Astrocyte (in vitro differentiated cells and primary cell): ENCODE measurements at regions not wholly inside any gene's neighbourhood (a gene's known extent, or its start where the extent isn't known, plus 50 kb on each side); places are given as distances from the start of the nearest gene placed in this dataset.

Source experiments
- DNase-seq: peaks from one replicate; pipeline ENCODE4 v3.0.0-alpha.2; 2010; ENCODE audit warnings: low read depth
- FAIRE-seq: peaks from 2 replicates; lab custom pipeline; 2011; peaks lifted over from hg19 to GRCh38; lab: Jason Lieb, UNC
- H2AFZ ChIP-seq: 2 replicates; pipeline ENCODE4 v1.6.0; 2012; ENCODE audit warnings: low read depth, low read length, inconsistent platforms
- H3K27ac ChIP-seq: 2 replicates; pipeline ENCODE4 v1.5.1; 2011; ENCODE audit warnings: low read depth, low read length, inconsistent platforms
- H3K27me3 ChIP-seq: 2 replicates; pipeline ENCODE4 v1.6.0; 2011; ENCODE audit warnings: low read length, inconsistent platforms; ENCODE audit not compliant: insufficient read depth
- H3K36me3 ChIP-seq: 2 replicates; pipeline ENCODE4 v1.5.1; 2011; ENCODE audit warnings: low read length, inconsistent platforms; ENCODE audit not compliant: insufficient read depth
- H3K4me1 ChIP-seq: 2 replicates; pipeline ENCODE4 v1.5.1; 2011; ENCODE audit warnings: low read length, inconsistent platforms; ENCODE audit not compliant: insufficient read depth
- H3K4me2 ChIP-seq: 2 replicates; pipeline ENCODE4 v1.6.0; 2012; ENCODE audit warnings: low read length, inconsistent platforms
- H3K4me3 ChIP-seq: 2 replicates; pipeline ENCODE4 v1.5.1; 2011; ENCODE audit warnings: low read depth, mild to moderate bottlenecking, low read length, inconsistent platforms; ENCODE audit not compliant: insufficient read depth
- H3K79me2 ChIP-seq: 2 replicates; pipeline ENCODE4 v1.6.0; 2012; ENCODE audit warnings: mild to moderate bottlenecking, low read length, inconsistent platforms; ENCODE audit not compliant: insufficient read depth
- H3K9ac ChIP-seq: 2 replicates; pipeline ENCODE4 v1.6.0; 2012; ENCODE audit warnings: mild to moderate bottlenecking, low read length, inconsistent platforms
- H3K9me3 ChIP-seq: 2 replicates; pipeline ENCODE4 v1.5.1; 2012; ENCODE audit warnings: low read depth, mild to moderate bottlenecking, low read length, inconsistent platforms; ENCODE audit not compliant: insufficient read depth
- H4K20me1 ChIP-seq: 2 replicates; pipeline ENCODE4 v1.6.0; 2012; ENCODE audit warnings: low read length, inconsistent platforms; ENCODE audit not compliant: insufficient read depth
- H3K27ac Mint-ChIP-seq: one replicate; pipeline ENCODE4 v1.8.0; 2021; ENCODE audit warnings: mild to moderate bottlenecking, mixed read lengths; ENCODE audit not compliant: unreplicated experiment
- H3K27me3 Mint-ChIP-seq: one replicate; pipeline ENCODE4 v1.8.0; 2021; ENCODE audit warnings: low read depth, mixed read lengths; ENCODE audit not compliant: unreplicated experiment
- H3K36me3 Mint-ChIP-seq: one replicate; pipeline ENCODE4 v1.8.0; 2021; ENCODE audit warnings: low read depth, mixed read lengths; ENCODE audit not compliant: unreplicated experiment
- H3K4me1 Mint-ChIP-seq: one replicate; pipeline ENCODE4 v1.8.0; 2021; ENCODE audit warnings: low read depth, mixed read lengths; ENCODE audit not compliant: unreplicated experiment
- H3K4me3 Mint-ChIP-seq: one replicate; pipeline ENCODE4 v1.8.0; 2021; ENCODE audit warnings: mild to moderate bottlenecking, moderate library complexity, mixed read lengths; ENCODE audit not compliant: unreplicated experiment
- H3K9me3 Mint-ChIP-seq: one replicate; pipeline ENCODE4 v1.8.0; 2021; ENCODE audit warnings: mild to moderate bottlenecking, mixed read lengths; ENCODE audit not compliant: unreplicated experiment
- EZH2 ChIP-seq: IDR thresholded peaks from 2 replicates; pipeline ENCODE4 v1.6.1; 2012; ENCODE audit warnings: mild to moderate bottlenecking, low read length, inconsistent platforms; ENCODE audit not compliant: insufficient read depth
- TF ChIP-seq, protein P1 (sequence below): IDR thresholded peaks from 2 replicates; pipeline ENCODE4 v1.5.1; 2011; ENCODE audit warnings: low read depth, mild to moderate bottlenecking, inconsistent platforms, low read length, moderate library complexity; ENCODE audit not compliant: insufficient read depth

DNA sequence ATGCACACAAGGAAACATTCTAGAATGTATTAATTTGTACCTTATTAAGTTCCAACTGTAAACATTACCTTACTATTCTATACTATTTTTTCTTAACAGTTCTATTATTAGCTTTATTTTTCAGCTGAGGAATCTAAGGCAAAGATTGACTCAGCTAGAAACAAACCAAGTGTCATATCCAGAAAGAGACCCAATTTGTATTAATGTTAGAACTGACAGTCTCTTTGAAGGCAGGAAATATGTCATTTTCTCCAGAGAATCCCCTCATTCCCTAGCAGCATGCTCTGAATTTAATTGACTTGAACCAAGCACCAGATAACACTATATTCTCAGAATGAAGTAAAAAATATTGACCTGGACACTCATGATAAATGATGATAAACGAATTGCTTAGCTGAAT is 81.4 kb upstream of the PLPPR5 start:
- no peaks in the 10 kb centered on the region for H3K9me3 ChIP-seq
- H3K4me2 ChIP-seq: no peak overlapping the region
- H3K36me3 ChIP-seq: no peaks in the 10 kb centered on the region
- no peaks in the 10 kb centered on the region for H3K36me3 Mint-ChIP-seq
- H3K27ac ChIP-seq: no peak overlapping the region
- H3K27ac Mint-ChIP-seq: no peak overlapping the region
- no peak overlapping the region for H3K4me3 Mint-ChIP-seq
- H3K4me1 ChIP-seq: no peaks in the 10 kb centered on the region
- no peaks in the 10 kb centered on the region for H4K20me1 ChIP-seq
- no peak overlapping the region for H3K4me3 ChIP-seq
- DNase-seq (no peak), FAIRE-seq (no peak)
- H3K27me3 ChIP-seq: no peaks in the 10 kb centered on the region
- H3K9ac ChIP-seq: no peak overlapping the region
- peaks cover 6% of the 10 kb centered on the region for H3K9me3 Mint-ChIP-seq
- TF ChIP-seq, protein P1, sequence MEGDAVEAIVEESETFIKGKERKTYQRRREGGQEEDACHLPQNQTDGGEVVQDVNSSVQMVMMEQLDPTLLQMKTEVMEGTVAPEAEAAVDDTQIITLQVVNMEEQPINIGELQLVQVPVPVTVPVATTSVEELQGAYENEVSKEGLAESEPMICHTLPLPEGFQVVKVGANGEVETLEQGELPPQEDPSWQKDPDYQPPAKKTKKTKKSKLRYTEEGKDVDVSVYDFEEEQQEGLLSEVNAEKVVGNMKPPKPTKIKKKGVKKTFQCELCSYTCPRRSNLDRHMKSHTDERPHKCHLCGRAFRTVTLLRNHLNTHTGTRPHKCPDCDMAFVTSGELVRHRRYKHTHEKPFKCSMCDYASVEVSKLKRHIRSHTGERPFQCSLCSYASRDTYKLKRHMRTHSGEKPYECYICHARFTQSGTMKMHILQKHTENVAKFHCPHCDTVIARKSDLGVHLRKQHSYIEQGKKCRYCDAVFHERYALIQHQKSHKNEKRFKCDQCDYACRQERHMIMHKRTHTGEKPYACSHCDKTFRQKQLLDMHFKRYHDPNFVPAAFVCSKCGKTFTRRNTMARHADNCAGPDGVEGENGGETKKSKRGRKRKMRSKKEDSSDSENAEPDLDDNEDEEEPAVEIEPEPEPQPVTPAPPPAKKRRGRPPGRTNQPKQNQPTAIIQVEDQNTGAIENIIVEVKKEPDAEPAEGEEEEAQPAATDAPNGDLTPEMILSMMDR: no peak
- no peak for TF ChIP-seq EZH2
- H3K27me3 Mint-ChIP-seq: no peaks in the 10 kb centered on the region
- H2AFZ ChIP-seq: no peak overlapping the region
- H3K4me1 Mint-ChIP-seq: no peaks in the 10 kb centered on the region
- no peaks in the 10 kb centered on the region for H3K79me2 ChIP-seq

DNA sequence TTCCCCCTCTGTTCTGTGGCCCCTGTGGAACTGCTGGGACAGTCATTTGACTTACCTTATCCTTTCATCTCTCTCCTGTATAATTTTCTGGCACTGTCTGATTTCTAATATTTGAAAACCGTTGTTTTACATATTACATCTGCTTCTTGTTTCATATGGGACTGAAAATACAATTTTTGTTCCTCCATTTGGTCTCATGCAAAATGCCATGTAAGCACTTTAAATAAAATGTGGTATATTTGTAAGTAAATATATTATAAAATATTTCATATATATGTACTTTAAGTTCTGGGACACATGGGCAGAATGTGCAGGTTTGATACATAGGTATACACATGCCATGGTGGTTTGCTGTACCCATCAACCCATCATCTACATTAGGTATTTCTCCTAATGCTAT is 93.9 kb upstream of the PLPPR5 start:
- Mint-ChIP-seq H3K4me3 (no peak overlapping the region), H3K36me3 (no peaks in the 10 kb centered on the region), H3K9me3 (peaks cover 13% of the 10 kb centered on the region), H3K27ac (no peak overlapping the region), H3K27me3 (no peaks in the 10 kb centered on the region), H3K4me1 (no peaks in the 10 kb centered on the region)
- Histone ChIP-seq H3K4me3 (no peak overlapping the region), H3K36me3 (no peaks in the 10 kb centered on the region), H3K4me2 (no peak overlapping the region), H3K27ac (no peak overlapping the region), H3K27me3 (no peaks in the 10 kb centered on the region), H3K4me1 (no peaks in the 10 kb centered on the region), H2AFZ (no peak overlapping the region), H3K79me2 (no peaks in the 10 kb centered on the region), H3K9ac (no peak overlapping the region), H4K20me1 (no peaks in the 10 kb centered on the region), H3K9me3 (no peaks in the 10 kb centered on the region)
- no peak for TF ChIP-seq EZH2
- TF ChIP-seq, protein P1: no peak
- FAIRE-seq: no peak
- no peak for DNase-seq

DNA sequence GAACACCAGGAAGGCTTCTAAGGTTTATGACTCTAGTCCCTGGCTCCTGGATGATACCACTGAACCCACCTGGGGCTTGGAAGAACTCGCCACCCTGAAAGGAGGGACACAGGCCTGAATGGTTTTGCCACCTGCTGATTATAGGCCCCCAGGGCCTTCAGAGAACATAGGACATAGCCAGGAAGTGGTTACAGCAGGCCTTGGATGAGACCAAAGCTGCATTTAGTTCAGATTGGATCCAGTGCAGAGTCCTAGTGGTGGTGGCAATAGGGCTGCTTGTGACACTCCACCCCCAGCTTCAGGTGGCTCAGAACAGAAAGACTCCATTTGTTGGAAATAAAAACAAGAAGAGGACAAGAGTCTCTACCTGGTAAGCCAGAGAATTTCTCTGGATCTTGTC is 101.6 kb upstream of the PLPPR5 start:
- H3K9me3 Mint-ChIP-seq: no peaks in the 10 kb centered on the region
- no peaks in the 10 kb centered on the region for H4K20me1 ChIP-seq
- H3K27me3 ChIP-seq: no peaks in the 10 kb centered on the region
- H3K36me3 Mint-ChIP-seq: no peaks in the 10 kb centered on the region
- no peak for TF ChIP-seq EZH2
- TF ChIP-seq, protein P1: no peak
- H3K9me3 ChIP-seq: no peaks in the 10 kb centered on the region
- H2AFZ ChIP-seq: no peak overlapping the region
- no peak overlapping the region for H3K4me2 ChIP-seq
- no peak overlapping the region for H3K27ac Mint-ChIP-seq
- H3K36me3 ChIP-seq: no peaks in the 10 kb centered on the region
- H3K9ac ChIP-seq: no peak overlapping the region
- FAIRE-seq (no peak), DNase-seq (no peak)
- no peak overlapping the region for H3K4me3 Mint-ChIP-seq
- no peaks in the 10 kb centered on the region for H3K27me3 Mint-ChIP-seq
- H3K79me2 ChIP-seq: no peaks in the 10 kb centered on the region
- H3K27ac ChIP-seq: no peak overlapping the region
- no peaks in the 10 kb centered on the region for H3K4me1 Mint-ChIP-seq
- H3K4me3 ChIP-seq: no peak overlapping the region
- no peaks in the 10 kb centered on the region for H3K4me1 ChIP-seq
